Inferior parietal cortex (tissue), 1 donor: ENCODE measurements at regions not wholly inside any gene's neighbourhood (a gene's known extent, or its start where the extent isn't known, plus 50 kb on each side); places are given as distances from the start of the nearest gene placed in this dataset.
A peak's percentile ranks its signal among the peaks of the same experiment; 100 is the strongest.
"Not testable (repeated sequence)": the region's sequence is repeated elsewhere in the genome, so short reads cannot be mapped to it uniquely, and the experiment has no call there.

Experiments
- DNase-seq: peaks from one replicate; pipeline ENCODE4 v3.0.0-alpha.2; 2016; ENCODE audit errors: extremely low spot score

- DNase-seq: no peak
Measured at GRCh38 chr1:181948372-181948771, 113.1 kb downstream of the ZNF648 start.

DNA sequence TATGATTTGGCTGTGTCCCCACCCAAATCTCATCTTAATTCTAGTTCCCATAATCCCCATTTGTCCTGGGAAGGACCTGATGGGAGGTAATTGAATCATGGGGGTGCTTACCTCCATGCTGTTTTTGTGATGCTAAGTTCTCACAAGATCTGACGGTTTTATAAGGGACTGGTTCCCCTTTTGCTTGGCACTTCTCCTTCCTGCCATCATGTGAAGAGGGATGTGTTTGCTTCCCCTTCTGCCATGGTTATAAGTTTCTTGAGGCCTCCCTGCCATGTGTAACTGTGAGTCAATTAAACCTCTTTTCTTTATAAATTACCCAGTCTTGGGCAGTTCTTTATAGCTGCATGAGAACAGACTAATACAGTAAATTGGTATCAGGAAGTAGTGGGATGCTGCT, 114.1 kb downstream of the ZNF648 start:
- DNase-seq: no peak

- peak; percentile 70 for DNase-seq
Measured at GRCh38 chr1:181936768-181937581, 124.5 kb downstream of the ZNF648 start.

DNA sequence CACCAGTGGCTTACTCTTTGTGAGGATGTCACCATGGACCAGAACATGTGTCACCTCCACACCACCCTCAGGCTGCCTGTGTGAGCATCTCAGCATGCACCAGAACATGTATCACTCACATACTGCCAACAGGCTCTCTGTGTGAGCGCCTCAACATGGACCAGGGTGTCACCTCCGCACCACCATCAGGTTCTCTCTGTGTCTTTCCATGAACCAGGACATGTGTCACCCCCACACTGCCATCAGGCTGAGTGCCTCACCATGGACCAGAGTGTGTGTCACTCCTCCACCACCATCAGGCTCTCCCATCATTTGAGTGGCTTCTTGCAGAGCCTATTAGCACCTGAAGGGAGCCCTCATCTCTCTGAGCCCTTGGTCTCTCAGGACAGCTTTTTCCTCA, 125.2 kb downstream of the ZNF648 start:
- DNase-seq: no peak

GRCh38 chr1:181931873-181932272, 129.6 kb downstream of the ZNF648 start:
- no peak for DNase-seq

DNA sequence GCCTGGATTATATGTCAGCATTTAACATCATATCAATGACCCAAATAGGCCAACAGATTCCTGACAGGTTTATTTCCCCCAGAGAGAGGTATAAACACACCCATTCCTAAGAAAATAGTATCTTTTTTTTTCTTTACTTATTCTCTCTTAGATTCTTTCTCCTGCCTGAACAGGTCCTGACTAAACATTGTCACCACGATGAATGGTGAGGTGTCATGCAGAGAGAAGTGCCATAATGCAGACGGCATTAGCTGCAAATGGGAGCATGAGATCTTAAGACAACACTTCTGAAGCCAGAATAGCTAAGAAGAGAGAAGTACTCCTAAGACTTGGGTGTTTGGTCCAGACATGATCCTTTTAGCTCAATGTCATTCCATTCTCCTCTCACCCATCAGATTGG, 131.3 kb downstream of the ZNF648 start:
- DNase-seq: no peak

GRCh38 chr1:181926697-181927096, 134.8 kb downstream of the ZNF648 start:
- DNase-seq: no peak

GRCh38 chr1:181924034-181924433, 137.5 kb downstream of the ZNF648 start:
- DNase-seq: not testable (repeated sequence)

DNA sequence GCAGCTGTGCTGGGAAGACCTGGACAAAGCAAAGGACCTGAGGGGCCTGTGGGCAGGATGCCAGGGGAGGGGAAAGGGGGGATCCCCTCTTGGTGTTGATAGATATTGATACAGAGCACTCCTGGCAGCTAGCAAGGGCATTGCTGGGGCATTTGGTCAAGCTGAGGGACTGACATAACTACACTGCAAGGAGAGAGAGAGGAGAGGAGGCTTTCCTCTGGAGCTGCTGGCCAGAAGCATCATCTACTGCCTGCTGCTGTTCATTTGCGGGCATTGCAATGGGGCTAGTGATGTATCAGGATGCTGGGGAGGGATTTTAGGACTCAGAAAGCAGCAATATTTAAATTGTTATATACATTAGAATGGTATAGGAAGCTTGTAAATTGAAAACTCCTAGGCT, 142.0 kb downstream of the ZNF648 start:
- no peak for DNase-seq

DNA sequence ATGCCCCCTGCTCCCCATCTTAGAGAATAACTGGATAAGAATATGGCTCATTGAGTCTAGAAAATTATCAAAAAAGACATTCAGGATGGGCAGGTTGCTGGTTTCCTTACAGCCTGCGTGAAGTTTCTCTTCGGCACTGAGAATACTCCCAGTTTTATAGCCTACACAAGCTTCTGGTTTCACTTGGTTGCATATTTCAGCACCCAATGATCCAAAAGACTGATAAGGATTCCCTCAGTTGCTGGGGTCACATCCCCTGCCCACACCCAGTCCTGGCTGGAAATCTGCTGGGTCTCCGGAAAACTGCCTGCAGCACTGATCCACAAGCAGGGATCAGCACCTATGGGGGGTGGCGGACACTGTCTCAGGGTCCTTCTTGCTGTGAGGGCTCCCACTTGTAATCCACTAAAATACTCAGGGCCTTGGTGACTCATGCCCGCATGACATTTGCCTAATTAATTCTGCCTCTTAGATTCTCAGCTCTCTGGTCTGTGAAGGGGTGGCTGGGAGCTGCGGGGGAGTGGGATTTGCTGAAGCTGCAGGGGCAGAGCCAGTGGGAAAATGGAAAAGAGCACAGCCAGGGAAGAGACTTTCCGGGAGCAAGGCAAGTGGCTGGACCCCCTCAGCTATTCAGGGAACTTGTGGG, 142.5 kb downstream of the ZNF648 start:
- no peak for DNase-seq

DNA sequence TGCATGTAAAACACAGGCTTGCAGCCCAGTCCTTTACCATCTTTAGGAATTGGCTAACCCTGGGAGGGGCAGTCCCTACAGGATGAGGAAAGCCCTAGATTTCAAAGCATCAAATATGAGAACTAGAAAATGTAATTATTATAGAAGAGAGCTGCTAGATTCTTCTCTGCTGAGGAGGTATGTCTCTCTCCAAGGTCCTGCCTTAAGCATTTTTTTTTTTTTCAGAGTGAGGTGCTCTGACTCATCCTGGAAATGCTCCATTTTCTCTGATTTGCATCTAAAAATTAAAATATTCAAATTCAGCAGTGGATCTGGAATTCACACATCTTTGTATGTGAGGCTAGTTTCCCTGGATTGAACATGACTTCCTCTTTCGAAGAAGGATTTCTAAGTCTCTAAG, 149.8 kb downstream of the ZNF648 start:
- no peak for DNase-seq

DNA sequence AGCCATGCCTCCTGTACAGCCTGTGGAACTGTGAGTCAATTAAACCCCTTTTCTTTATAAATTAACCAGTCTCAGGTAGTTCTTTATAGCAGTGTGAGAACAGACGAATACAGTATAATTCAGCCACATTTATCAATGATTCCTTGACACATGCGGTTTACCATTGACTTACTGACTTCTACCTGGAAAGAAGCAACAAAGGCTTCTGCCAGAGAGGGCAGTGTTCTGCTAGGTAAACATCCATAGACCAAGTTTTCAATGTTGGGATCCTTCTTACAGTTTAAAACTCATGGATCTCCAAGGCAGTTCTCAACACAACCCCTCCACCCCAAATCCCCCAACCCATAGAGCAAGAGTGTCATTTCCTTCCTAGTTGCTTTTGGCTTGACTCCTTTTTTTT, 150.6 kb downstream of the ZNF648 start:
- DNase-seq: no peak

GRCh38 chr1:181909010-181909409, 152.5 kb downstream of the ZNF648 start:
- DNase-seq: no peak

DNA sequence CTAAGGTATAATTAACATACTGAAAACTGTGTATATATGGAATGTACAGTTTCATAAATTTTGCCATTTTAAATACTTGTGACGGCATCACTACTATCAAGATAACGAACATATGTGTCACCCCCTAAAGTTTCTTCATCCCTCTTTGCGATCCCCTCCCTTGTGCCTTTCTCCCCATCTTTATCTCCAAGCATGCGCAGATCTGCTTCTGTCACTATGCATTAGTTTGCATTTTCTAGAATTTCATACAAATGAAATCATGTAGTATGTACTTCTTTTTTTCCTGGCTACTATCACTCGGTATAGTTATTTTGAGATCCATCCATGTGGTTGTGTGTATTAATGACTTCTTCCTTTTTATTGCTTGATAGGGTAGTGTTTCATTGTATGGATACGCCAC, 154.9 kb downstream of the ZNF648 start:
- DNase-seq: no peak

- DNase-seq: no peak
Measured at GRCh38 chr1:181905944-181906597, 155.4 kb downstream of the ZNF648 start.

- no peak for DNase-seq
Measured at GRCh38 chr1:181898773-181899172, 162.7 kb downstream of the ZNF648 start.

DNA sequence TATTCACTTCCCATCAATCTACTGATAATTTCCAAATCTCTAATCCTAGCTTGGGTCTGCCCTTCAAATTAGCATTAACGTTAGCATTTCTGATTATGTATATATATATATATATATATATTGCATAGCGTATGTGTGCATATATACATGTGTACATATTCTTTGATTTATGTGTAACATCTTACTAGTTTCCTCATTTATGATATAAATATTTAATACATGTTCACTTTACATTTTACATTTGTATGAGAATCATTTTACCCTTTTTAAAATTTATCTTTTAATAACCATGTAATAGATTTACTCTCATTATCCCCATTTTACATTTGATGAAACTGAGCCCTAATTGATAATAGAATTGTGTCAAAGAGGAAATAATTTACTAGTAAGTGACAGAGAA, 164.7 kb downstream of the ZNF648 start:
- DNase-seq: no peak

- DNase-seq: no peak
Measured at GRCh38 chr1:181894439-181894859, 167.1 kb downstream of the ZNF648 start.

GRCh38 chr1:181893937-181894336, 167.6 kb downstream of the ZNF648 start:
- DNase-seq: no peak

DNA sequence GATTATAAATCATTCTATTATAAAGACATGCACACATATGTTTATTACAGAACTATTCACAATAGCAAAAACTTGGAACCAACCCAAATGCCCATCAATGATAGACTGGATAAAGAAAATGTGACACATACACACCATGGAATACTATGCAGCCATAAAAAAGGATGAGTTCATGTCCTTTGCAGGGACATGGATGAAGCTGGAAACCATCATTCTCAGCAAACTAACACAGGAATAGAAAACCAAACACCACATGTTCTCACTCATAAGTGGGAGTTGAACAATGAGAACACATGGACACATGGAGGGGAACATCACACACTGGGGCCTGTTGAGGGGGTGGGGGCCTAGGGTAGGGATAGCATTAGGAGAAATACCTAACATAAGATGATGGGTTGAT, 168.4 kb downstream of the ZNF648 start:
- not testable (repeated sequence) for DNase-seq

DNA sequence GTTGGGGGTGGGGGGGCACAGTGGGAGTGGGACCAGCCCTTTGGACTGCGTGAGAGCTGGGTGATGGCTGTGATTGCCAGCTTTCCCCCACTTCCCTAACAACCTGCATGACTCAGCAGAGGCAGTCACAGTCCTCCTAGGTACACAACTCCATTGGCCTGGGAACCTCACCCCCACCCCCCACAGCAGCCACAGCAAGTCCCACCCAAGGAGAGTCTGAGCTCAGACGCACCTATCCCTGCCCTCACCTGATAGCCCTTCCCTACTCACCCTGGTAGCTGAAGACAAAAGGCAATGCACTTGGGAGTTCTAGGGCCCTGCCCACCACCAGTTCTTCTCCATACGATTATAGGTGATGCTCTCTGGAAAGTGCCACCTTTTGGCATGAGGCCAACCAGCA, 188.9 kb downstream of the ZNF648 start:
- no peak for DNase-seq

DNA sequence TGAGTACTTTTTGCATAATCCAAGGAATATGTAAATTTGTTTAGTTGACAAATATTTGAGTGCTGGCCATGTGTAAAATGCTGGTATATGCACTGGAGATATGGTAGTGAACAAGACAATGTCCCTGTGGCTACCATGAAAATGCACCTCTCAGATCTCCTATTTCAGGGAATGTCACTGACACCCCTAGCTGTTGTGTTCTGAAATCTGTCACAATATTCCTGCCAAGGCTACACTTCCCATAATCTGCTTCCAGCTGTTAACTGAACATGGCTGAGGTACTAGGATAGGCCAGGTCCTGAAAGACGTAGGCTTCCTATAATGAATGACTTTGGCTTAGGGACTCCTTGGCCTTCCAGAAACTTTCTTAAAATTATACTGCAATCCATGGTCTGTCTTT, 197.8 kb downstream of the ZNF648 start:
- no peak for DNase-seq

DNA sequence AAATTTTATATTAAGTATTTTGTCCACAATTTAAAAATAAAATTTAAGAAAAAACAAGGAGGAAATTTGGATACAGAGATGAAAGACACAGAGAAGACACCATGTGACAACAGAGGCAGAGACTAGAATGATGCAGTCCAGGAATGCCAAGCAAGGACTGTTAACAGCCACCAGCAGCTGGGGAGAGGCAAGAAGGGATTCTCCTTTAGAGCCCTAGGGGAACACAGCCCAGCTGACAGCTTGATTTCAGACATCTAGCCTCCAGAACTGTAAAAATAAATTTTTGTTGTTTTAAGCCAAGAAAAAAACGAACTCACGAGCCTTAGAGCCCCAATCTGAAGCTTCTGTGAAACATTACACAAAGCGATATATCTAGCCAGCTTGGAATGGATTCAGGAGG, 198.5 kb downstream of the ZNF648 start:
- DNase-seq: no peak
